ENCODE measurements at regions not wholly inside any gene's neighbourhood (a gene's known extent, or its start where the extent isn't known, plus 50 kb on each side); places are given as distances from the start of the nearest gene placed in this dataset.

DNA sequence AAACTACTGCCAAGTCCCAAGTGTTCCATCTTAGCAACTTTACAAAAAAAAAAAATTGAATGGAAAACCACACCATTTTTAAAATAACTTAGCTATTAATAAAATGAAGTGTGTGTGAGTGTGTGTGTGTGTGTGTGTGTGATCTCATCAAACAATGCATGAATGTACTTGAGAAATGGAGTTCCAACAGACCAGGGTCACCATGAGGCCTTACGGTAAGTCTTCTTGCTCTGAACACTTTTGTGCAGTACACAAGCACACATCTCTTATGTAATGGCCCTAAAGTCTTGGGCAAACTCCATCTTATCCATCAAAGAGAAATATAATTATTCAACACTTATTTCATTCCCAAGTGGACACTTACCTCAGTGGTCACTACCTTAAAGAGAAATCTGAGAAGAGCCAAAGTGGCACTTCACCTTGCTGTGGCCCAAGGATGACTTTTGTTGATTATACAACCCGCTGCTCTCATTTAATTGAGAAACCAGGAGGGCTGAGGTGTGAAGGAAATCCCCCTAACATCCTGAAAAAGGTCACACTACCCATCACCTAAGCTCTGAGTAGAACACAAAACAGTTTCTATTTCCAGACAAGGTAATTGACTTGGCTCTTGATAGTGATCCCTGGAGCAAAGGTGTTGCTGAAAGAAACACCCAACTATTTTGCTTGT lies 96.5 kb upstream of the PRDX4 start:
- Histone ChIP-seq H3K9ac (ENCODE audit: insufficient read depth in 1 of 2, low read depth in 2 of 2, low read length in 2 of 2) (no peak overlapping the region), H3K4me3 (no peak overlapping the region), H3K9me3 (replicated peaks; ENCODE audit: control insufficient read depth, insufficient read depth, low read depth, low read length) (no peaks in the 10 kb centered on the region), H3K27ac (ENCODE audit: extremely low read depth, low read depth, low read length) (no peak overlapping the region), H3K9me1 (ENCODE audit: control insufficient read depth, insufficient read depth, low read length) (no peaks in the 10 kb centered on the region), H3K36me3 (ENCODE audit: control insufficient read depth, insufficient read depth, low read length) (no peaks in the 10 kb centered on the region), H4K20me1 (replicated peaks; ENCODE audit: control insufficient read depth, insufficient read depth, low read length) (no peaks in the 10 kb centered on the region), H2AFZ (ENCODE audit: low read depth, low read length) (no peak overlapping the region), H3K27me3 (ENCODE audit: control insufficient read depth in 2 of 2, insufficient read depth in 2 of 2, low read length in 2 of 2) (no peaks in the 10 kb centered on the region), H3K4me1 (replicated peaks in 1 of 2; ENCODE audit: control insufficient read depth in 2 of 2, insufficient read depth in 2 of 2, low read length in 2 of 2) (no peaks in the 10 kb centered on the region), H3K79me2 (ENCODE audit: control insufficient read depth, insufficient read depth, low read length) (no peaks in the 10 kb centered on the region), H3K4me2 (ENCODE audit: insufficient read depth, low read length) (no peak overlapping the region)
- intact Hi-C loops (cut with micrococcal nuclease) = no loop called here
- ChIA-PET CTCF (ENCODE audit: low intra/inter-chr PET ratio) (no interaction called here), POLR2A (no interaction called here)
- BruUV-seq (replicated peaks) = no TSS peak
- TF ChIP-seq JUNB (CRISPR knock-in tag; conservative IDR thresholded peaks at IDR 0.05) = no peak
- TF ChIP-seq POLR2G (IDR thresholded peaks at IDR 0.05; ENCODE audit: low read depth, low read length) = no peak
- TF ChIP-seq ARID2 (IDR thresholded peaks at IDR 0.05) = no peak
- WGBS (ENCODE audit: insufficient coverage, low coverage, missing lambda C conversion rate) = 0% methylated on average over 2 of the region's 2 CpGs
- no peak for FAIRE-seq
- in situ Hi-C loops (cut with MboI) = no loop called here
- DNase-seq (ENCODE audit: extremely low read depth in 1 of 4, low spot score in 3 of 4) = no peak
- ATAC-seq = no peak

DNA sequence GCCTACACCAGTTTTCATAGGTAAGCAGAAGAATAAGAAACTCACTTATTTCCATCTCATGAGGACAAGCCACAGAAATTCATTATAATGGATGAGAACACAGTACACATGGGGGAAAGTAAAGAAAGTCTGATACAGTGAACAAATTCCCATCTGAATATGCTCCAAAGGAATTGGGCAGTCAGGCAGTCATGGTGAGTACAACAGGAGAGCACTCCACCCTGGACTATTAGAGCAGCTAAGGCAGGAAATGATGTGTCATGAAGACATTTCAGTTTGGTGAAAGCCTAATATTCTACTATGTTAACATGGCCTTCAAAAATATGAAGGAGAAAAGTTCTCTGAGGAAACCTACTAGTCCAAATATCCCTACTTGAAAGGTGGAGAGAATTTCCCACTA lies 92.0 kb upstream of the PRDX4 start:
- Histone ChIP-seq H3K4me2 (ENCODE audit: insufficient read depth, low read length) (no peak overlapping the region), H3K4me3 (no peak overlapping the region), H3K36me3 (ENCODE audit: control insufficient read depth, insufficient read depth, low read length) (no peaks in the 10 kb centered on the region), H4K20me1 (replicated peaks; ENCODE audit: control insufficient read depth, insufficient read depth, low read length) (no peaks in the 10 kb centered on the region), H3K27me3 (ENCODE audit: control insufficient read depth in 2 of 2, insufficient read depth in 2 of 2, low read length in 2 of 2) (no peaks in the 10 kb centered on the region), H3K9me3 (replicated peaks; ENCODE audit: control insufficient read depth, insufficient read depth, low read depth, low read length) (no peaks in the 10 kb centered on the region), H2AFZ (ENCODE audit: low read depth, low read length) (no peak overlapping the region), H3K79me2 (ENCODE audit: control insufficient read depth, insufficient read depth, low read length) (no peaks in the 10 kb centered on the region), H3K4me1 (replicated peaks in 1 of 2; ENCODE audit: control insufficient read depth in 2 of 2, insufficient read depth in 2 of 2, low read length in 2 of 2) (no peaks in the 10 kb centered on the region), H3K9me1 (ENCODE audit: control insufficient read depth, insufficient read depth, low read length) (no peaks in the 10 kb centered on the region), H3K9ac (ENCODE audit: insufficient read depth in 1 of 2, low read depth in 2 of 2, low read length in 2 of 2) (no peak overlapping the region), H3K27ac (ENCODE audit: extremely low read depth, low read depth, low read length) (no peak overlapping the region)
- ATAC-seq (no peak), DNase-seq (ENCODE audit: extremely low read depth in 1 of 4, low spot score in 3 of 4) (no peak), FAIRE-seq (no peak)
- ChIA-PET CTCF (ENCODE audit: low intra/inter-chr PET ratio) (no interaction called here), POLR2A (no interaction called here)
- intact Hi-C loops (cut with micrococcal nuclease) = no loop called here
- no peak for TF ChIP-seq KDM2B (CRISPR knock-in tag; IDR thresholded peaks at IDR 0.05)
- TF ChIP-seq KAT2B (IDR thresholded peaks at IDR 0.05; ENCODE audit: low read depth, low read length) = no peak
- TF ChIP-seq U2AF1 (optimal IDR thresholded peaks at IDR 0.05; ENCODE audit: low read depth, low read length) = no peak
- no peak for TF ChIP-seq ZEB2 (IDR thresholded peaks at IDR 0.05)
- TF ChIP-seq, protein P1, sequence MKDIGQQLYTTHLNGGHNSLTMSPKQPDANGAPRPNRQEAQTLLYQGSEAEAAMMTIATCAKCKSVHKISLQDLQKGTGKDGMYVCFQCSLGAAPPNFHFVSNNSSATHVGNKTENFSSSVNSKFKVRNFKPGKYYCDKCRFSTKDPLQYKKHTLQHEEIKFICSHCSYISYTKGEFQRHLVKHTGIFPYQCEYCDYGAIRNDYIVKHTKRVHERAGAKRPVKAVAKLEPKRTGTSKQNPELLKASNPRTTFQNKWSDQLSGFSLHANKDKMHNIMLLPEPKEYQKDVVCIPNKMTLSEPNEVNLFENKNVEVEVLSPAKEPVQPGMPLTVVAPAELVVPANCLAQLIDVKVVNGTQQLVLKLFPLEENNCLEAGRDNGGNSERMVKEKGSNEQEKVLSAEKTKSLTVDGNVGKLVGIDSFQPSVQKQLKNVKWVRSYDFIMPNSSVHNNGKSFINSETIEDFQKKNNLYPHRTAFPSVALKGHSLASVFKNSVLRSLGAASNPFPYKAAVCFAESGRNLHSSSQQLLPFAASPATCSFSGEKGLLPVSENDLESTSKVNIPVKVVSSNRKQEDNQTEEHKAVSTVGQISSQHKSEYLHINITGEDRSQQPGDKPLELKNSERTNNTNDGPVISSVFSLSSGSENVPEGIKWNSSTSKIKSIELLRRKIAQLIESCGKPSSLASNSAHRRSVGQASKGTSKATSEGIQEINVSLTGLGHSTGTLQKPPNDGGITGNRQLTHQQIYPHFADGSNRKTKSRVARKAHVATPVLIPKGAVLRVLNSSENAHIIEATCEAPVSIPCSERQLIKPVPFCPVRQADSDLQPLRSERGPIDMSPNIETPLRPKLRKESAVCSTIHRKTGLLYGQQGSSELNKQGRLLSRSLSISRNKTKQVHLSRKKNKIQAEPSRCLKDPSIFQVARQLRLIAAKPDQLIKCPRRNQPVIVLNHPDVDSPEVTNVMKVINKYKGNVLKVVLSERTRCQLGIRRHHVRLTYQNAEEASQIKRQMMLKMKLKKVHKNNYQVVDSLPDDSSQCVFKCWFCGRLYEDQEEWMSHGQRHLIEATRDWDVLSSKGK (CRISPR knock-in tag; IDR thresholded peaks at IDR 0.05) = no peak
- TF ChIP-seq ZNF24 (IDR thresholded peaks at IDR 0.05) = no peak
- no peak for TF ChIP-seq ZKSCAN3 (CRISPR knock-in tag; IDR thresholded peaks at IDR 0.05)
- no TSS peak for BruUV-seq (replicated peaks)
- in situ Hi-C loops (cut with MboI) = no loop called here

All from K562 (cell line).